Heart right ventricle (tissue), 16 donors: ENCODE measurements at regions not wholly inside any gene's neighbourhood (a gene's known extent, or its start where the extent isn't known, plus 50 kb on each side); places are given as distances from the start of the nearest gene placed in this dataset.
"Not testable (repeated sequence)": the region's sequence is repeated elsewhere in the genome, so short reads cannot be mapped to it uniquely, and the experiment has no call there.

Experiments
- ATAC-seq, 8 donors: fragments of 200-7000 bp; cut with Tn5 transposase; one replicate each; pipeline ENCODE4 v1.9.1; 2020; ENCODE audit warnings: mild to moderate bottlenecking in 8 of 8, moderate library complexity in 8 of 8, moderate number of reproducible peaks in 1 of 8
- DNase-seq, 2 donors: peaks; one replicate each; pipeline ENCODE4 v3.0.0-alpha.2; 2020
- H3K27ac ChIP-seq, 10 donors: fragments of 200-600 bp; sonication (generic) in 2 of 10; one replicate each; pipeline versions ENCODE4 v1.5.0 to v1.8.0; 2020 to 2022; ENCODE audit warnings: mild to moderate bottlenecking in 3 of 10
- H3K27me3 ChIP-seq, 7 donors: fragments of 200-600 bp; one replicate each; pipeline ENCODE4 v1.8.0; 2021 to 2022; ENCODE audit warnings: mild to moderate bottlenecking in 2 of 7
- H3K36me3 ChIP-seq, 9 donors: fragments of 200-600 bp; sonication (generic) in 1 of 9; one replicate each; pipeline versions ENCODE4 v1.5.0 to v1.8.0; 2020 to 2022; ENCODE audit warnings: mild to moderate bottlenecking in 2 of 9
- H3K4me1 ChIP-seq, 9 donors: fragments of 200-600 bp; sonication (generic) in 1 of 9; one replicate each; pipeline versions ENCODE4 v1.5.0 to v1.8.0; 2020 to 2022; ENCODE audit warnings: mild to moderate bottlenecking in 4 of 9
- H3K4me3 ChIP-seq, 10 donors: fragments of 200-600 bp; sonication (generic) in 2 of 10; one replicate each; pipeline versions ENCODE4 v1.5.0 to v1.8.0; 2020 to 2022; ENCODE audit warnings: mild to moderate bottlenecking in 7 of 10, moderate library complexity in 2 of 10
- H3K9me3 ChIP-seq, 11 donors: fragments of 200-600 bp in 10 of 11; sonication (generic) in 2 of 11; one replicate each; pipeline versions ENCODE4 v1.5.0 to v1.8.0; 2013 to 2022; ENCODE audit warnings: mild to moderate bottlenecking in 2 of 11, control low read depth in 1 of 11, moderate library complexity in 1 of 11
- CTCF ChIP-seq, 9 donors: fragments of 200-600 bp; sonication (generic) in 2 of 9; IDR thresholded peaks; one replicate each; pipeline versions ENCODE4 v1.5.0 to v1.8.0; 2021 to 2022; ENCODE audit warnings: antibody characterized with exemption in 9 of 9, mild to moderate bottlenecking in 5 of 9, moderate library complexity in 1 of 9
- WGBS, 2 donors: extraction: QIAGEN DNeasy Blood & Tissue Kit; methylation state at CpG; one replicate each; pipeline ENCODE4 v1.1.7; 2013; ENCODE audit warnings: inconsistent platforms in 1 of 2; 5-methylcytosine and 5-hydroxymethylcytosine counted together
- intact Hi-C, 10 donors: fragments of 100-400 bp; cut with DNase I; formaldehyde crosslinking; loops; one replicate each; pipeline versions ENCODE4 v1.11.1 to v1.14.2; 2022
- donor health status: Arrhythmogenic right ventricular cardiomyopathy.
- donor health status: ischemic (EF 13 %, LVEDD 7.1; RV severe dilation, severe dysfunction).
- donor health status: healthy with polysubstance abuse.
- donor health status: DM: no; HTN: yes; CAD: no.
- donor health status: DM: no; HTN: no; CAD: no.
- donor health status: ischemic (EF 25% LVEDD 6.9; RV normal size, moderate dysfunction).
- donor health status: ischemic (EF 25% LVEDD 5.7; RV mildly dilated, moderate dysfunction).
- donor health status: healthy.
- donor health status: DM: yes; HTN: yes; CAD: no.
- donor health status: Ischemic cardiomyopathy.
- donor health status: ischemic (EF 35%, LVEDD 5.7; RV mildly dilated, moderate dysfunction).
- donor health status: nonischemic (EF 11% LVEDD 7.7; RV severe dilation, severe dysfunction).
- donor health status: DM: yes; HTN: yes; CAD: no.
- donor health status: PGD.
- donor health status: ischemic (EF 29% LVEDD 5.4; RV normal size, mild dysfunction).
- donor health status: nonischemic (EF 23%, LVEDD 6.1; RV moderate dilation, normal function).

DNA sequence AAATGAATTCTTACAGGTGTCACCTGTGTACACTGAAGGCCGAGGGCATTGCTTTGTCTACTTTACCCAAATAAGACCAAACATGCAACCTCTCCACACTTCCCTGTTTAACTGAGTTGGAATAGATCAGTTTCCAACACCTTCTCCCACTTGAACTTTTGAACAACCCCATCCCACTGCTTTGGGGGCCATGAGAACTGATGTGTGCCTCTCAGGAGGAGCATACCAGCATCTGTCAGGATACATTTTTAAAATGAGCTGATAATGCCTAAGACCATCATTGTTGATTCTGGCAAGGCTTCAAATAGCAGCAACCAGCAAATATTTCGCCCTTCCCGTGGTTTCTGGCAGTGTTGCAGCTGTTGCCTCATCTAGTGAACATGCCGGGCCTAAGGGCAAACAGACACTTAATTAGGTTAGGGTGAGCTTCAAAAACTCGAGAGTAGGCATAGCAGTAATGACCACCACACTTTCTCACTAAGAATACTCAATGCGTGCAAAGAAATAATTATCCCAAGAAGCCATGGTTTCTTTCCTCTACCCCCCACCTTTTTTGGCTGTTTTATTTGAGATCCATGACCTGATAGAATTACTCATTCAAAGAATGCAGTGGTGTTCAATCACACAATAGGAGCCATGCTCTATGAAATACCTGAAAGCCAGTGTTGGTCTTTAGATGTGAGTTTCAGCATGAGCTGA lies 63.7 kb downstream of the MAP10 start:
- 62 to 71% methylated on average over 6 of the region's 6 CpGs for WGBS, 2 donors
- ATAC-seq (no peak), DNase-seq (no peak)
- intact Hi-C loops, result no loop called here
- Histone ChIP-seq H3K9me3 (no peaks in the 10 kb centered on the region), H3K27ac (no peak overlapping the region), H3K36me3 (no peaks in the 10 kb centered on the region), H3K4me1 (peaks cover 0 to 7% (median 0%) of the 10 kb centered on the region in 9 donors), H3K4me3 (no peak overlapping the region), H3K27me3 (no peaks in the 10 kb centered on the region)
- TF ChIP-seq CTCF (IDR thresholded peaks at IDR 0.05), result no peak

GRCh38 chr1:232871291-232871969 lies 66.2 kb downstream of the MAP10 start:
- ATAC-seq, H3K27ac ChIP-seq, H3K4me1 ChIP-seq, DNase-seq, H3K36me3 ChIP-seq, intact Hi-C loops, H3K9me3 ChIP-seq, H3K27me3 ChIP-seq, H3K4me3 ChIP-seq: not testable (repeated sequence)
- whole genome bisulfite sequencing, 2 donors, result 96% methylated on average over 27 to 33 of the region's 34 CpGs

- WGBS, 2 donors, result 97% methylated on average over 3 of the region's 3 CpGs
- no peak for TF ChIP-seq CTCF (IDR thresholded peaks at IDR 0.05)
Measured at GRCh38 chr1:232872284-232872683, 67.1 kb downstream of the MAP10 start.

DNA sequence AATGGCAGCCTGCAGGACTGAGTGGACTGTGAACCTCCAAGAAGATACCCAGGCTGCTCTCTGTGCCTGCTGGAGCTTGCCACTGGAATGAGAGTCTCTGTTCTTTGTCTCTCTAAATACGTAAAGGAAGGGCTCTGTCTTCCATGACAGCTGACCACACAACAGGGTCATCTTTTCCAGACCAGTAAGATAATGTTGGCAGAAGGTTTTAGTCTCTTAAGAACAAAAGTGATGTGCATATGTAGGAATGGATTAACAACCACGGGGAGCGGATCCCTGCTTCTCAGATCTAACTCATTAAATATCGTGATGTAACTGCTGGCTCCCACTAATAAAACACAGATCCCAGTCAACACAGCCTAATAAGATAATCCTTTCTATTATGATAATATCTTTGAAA lies 67.5 kb downstream of the MAP10 start:
- H3K9me3 ChIP-seq, result no peaks in the 10 kb centered on the region
- no peak overlapping the region for H3K4me3 ChIP-seq
- H3K4me1 ChIP-seq, result peaks cover 0 to 7% (median 0%) of the 10 kb centered on the region in 9 donors
- WGBS, 2 donors, result 82 to 87% methylated on average over 4 of the region's 4 CpGs
- H3K27ac ChIP-seq, result no peak overlapping the region
- ATAC-seq, result no peak
- no peak for DNase-seq
- no peaks in the 10 kb centered on the region for H3K36me3 ChIP-seq
- no peak for TF ChIP-seq CTCF (IDR thresholded peaks at IDR 0.05)
- H3K27me3 ChIP-seq, result no peaks in the 10 kb centered on the region
- intact Hi-C loops, result no loop called here

More at GRCh38 chr1:232872284-232872683, 67.1 kb downstream of the MAP10 start:
- intact Hi-C loops, result no loop called here
- ATAC-seq (no peak), DNase-seq (no peak)
- Histone ChIP-seq H3K36me3 (no peaks in the 10 kb centered on the region), H3K9me3 (no peaks in the 10 kb centered on the region), H3K4me3 (no peak overlapping the region), H3K27ac (no peak overlapping the region), H3K27me3 (no peaks in the 10 kb centered on the region), H3K4me1 (peaks cover 0 to 7% (median 0%) of the 10 kb centered on the region in 9 donors)

DNA sequence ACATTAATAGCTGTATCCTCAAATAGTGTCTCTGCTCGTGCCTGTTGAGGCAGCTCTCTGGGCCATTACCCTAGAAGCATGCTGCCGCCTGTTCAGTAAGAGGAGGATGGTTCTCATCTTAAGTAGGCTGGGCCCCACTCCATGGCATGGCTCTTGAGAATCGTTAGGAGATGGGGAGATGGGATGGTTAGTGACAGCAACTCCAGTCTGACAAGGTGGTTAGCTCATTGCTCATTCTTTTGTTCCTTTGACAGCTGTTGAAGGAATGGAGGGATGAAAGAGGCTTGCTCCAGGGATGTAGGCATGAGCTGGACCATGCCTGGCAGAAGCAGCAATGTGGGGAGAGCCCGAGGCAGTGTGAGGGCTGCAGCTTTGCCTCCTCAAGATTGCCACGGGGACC lies 68.2 kb downstream of the MAP10 start:
- no peak for TF ChIP-seq CTCF (IDR thresholded peaks at IDR 0.05)
- ATAC-seq (no peak), DNase-seq (no peak)
- no peaks in the 10 kb centered on the region for H3K36me3 ChIP-seq
- intact Hi-C loops, result no loop called here
- no peaks in the 10 kb centered on the region for H3K27me3 ChIP-seq
- no peaks in the 10 kb centered on the region for H3K9me3 ChIP-seq
- H3K4me1 ChIP-seq, result peaks cover 0 to 7% (median 0%) of the 10 kb centered on the region in 9 donors
- no peak overlapping the region for H3K27ac ChIP-seq
- H3K4me3 ChIP-seq, result no peak overlapping the region
- WGBS, 2 donors, result 72 to 80% methylated on average over 5 of the region's 5 CpGs
